ENCODE measurements at regions not wholly inside any gene's neighbourhood (a gene's known extent, or its start where the extent isn't known, plus 50 kb on each side); places are given as distances from the start of the nearest gene placed in this dataset.

DNA sequence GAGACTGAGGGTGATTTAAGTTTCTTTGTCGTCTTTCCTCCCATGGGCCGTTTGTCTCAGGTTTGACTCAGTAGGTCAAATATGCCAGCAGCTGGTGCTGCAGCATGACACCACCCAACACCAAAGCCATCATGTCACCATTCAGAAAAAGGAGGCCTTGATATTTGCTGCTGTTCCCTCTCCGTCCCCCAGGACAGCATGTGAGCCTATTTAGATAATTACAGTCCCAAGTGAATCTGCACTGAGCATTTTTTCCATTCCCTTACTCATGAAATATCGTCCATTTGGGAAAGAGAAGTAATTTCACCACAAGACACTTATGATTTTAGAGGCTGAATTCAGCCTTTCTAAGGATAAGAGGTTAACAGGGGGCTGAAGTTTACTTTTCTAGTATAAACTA lies 62.2 kb upstream of the ADORA2B start:
- H4K20me1 ChIP-seq (ENCODE audit: control insufficient read depth, extremely low read depth, insufficient read depth, low read length): no peaks in the 10 kb centered on the region
- H3K4me3 ChIP-seq (ENCODE audit: control insufficient read depth in 2 of 3, extremely low read depth in 1 of 3, insufficient read depth in 2 of 3, low read depth in 1 of 3, low read length in 3 of 3): no peak overlapping the region
- H3K27me3 ChIP-seq (ENCODE audit: control insufficient read depth, extremely low read depth, insufficient read depth, low read length): no peaks in the 10 kb centered on the region
- H2AFZ ChIP-seq (ENCODE audit: control insufficient read depth, low read length): no peak overlapping the region
- no peaks in the 10 kb centered on the region for H3K4me1 ChIP-seq (ENCODE audit: control insufficient read depth, extremely low read depth, insufficient read depth, low read length)
- H3K79me2 ChIP-seq (ENCODE audit: control insufficient read depth, insufficient read depth, low read length): no peaks in the 10 kb centered on the region
- H3K9me1 ChIP-seq (ENCODE audit: control insufficient read depth, extremely low read depth, insufficient read depth, low read length): no peaks in the 10 kb centered on the region
- H3K27ac ChIP-seq (ENCODE audit: control insufficient read depth, insufficient read depth, low read length): no peak overlapping the region
- H3K4me2 ChIP-seq (ENCODE audit: control insufficient read depth, extremely low read depth, insufficient read depth, low read depth, low read length): no peak overlapping the region
- DNase-seq (ENCODE audit: low read depth, low spot score): no peak
- H3K9ac ChIP-seq (ENCODE audit: control insufficient read depth, extremely low read depth, insufficient read depth, low read length): no peak overlapping the region
- dilution Hi-C loops (cut with MboI; ENCODE audit: extremely low pct_ligation_motif_present, low sequenced_read_pairs): no loop called here
- TF ChIP-seq EZH2 (IDR thresholded peaks at IDR 0.05; ENCODE audit: low read length): no peak
- TF ChIP-seq, protein P1, sequence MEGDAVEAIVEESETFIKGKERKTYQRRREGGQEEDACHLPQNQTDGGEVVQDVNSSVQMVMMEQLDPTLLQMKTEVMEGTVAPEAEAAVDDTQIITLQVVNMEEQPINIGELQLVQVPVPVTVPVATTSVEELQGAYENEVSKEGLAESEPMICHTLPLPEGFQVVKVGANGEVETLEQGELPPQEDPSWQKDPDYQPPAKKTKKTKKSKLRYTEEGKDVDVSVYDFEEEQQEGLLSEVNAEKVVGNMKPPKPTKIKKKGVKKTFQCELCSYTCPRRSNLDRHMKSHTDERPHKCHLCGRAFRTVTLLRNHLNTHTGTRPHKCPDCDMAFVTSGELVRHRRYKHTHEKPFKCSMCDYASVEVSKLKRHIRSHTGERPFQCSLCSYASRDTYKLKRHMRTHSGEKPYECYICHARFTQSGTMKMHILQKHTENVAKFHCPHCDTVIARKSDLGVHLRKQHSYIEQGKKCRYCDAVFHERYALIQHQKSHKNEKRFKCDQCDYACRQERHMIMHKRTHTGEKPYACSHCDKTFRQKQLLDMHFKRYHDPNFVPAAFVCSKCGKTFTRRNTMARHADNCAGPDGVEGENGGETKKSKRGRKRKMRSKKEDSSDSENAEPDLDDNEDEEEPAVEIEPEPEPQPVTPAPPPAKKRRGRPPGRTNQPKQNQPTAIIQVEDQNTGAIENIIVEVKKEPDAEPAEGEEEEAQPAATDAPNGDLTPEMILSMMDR (optimal IDR thresholded peaks at IDR 0.05 in 1 of 3, IDR thresholded peaks at IDR 0.05 in 1 of 3, conservative IDR thresholded peaks at IDR 0.05 in 1 of 3; ENCODE audit: extremely low read depth in 1 of 3, insufficient read depth in 2 of 3, low read length in 3 of 3): no peak
- H3K36me3 ChIP-seq (ENCODE audit: control insufficient read depth in 2 of 2, extremely low read depth in 1 of 2, insufficient read depth in 2 of 2, low read length in 2 of 2): no peaks in the 10 kb centered on the region
- no peak for FAIRE-seq
- no peaks in the 10 kb centered on the region for H3K9me3 ChIP-seq (ENCODE audit: control insufficient read depth, low read depth, low read length)

DNA sequence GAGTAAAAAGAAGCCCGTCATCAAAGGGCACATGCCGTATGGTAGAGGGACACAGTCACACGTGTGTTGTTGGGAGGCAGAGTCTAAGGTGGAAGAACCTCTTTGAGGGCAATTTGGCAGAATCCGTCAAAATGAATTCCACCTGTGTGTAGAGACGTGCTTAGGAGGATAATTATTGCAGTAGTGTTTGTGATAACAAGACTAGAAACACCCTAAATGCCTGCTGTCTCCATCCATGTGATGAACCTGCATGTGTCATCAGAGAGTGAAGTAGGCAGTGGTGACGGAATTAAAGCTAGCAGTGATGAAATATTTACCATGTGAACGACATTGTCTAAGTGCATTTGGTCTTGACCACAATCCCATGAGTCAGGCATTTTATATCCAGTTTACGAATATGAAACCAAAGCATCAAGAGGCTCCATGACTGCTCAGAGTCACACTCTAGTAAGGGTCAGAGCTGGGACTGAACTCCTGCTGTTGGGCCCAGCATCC lies 61.3 kb upstream of the ADORA2B start:
- dilution Hi-C loops (cut with MboI; ENCODE audit: extremely low pct_ligation_motif_present, low sequenced_read_pairs): no loop called here
- no peak overlapping the region for H3K27ac ChIP-seq (ENCODE audit: control insufficient read depth, insufficient read depth, low read length)
- DNase-seq (ENCODE audit: low read depth, low spot score): peak; percentile 5

More for the DNA sequence above, 61.3 kb upstream of the ADORA2B start:
- no peaks in the 10 kb centered on the region for H3K9me1 ChIP-seq (ENCODE audit: control insufficient read depth, extremely low read depth, insufficient read depth, low read length)
- H3K79me2 ChIP-seq (ENCODE audit: control insufficient read depth, insufficient read depth, low read length): no peaks in the 10 kb centered on the region
- no peaks in the 10 kb centered on the region for H4K20me1 ChIP-seq (ENCODE audit: control insufficient read depth, extremely low read depth, insufficient read depth, low read length)
- peak; percentile 26 for FAIRE-seq
- no peak overlapping the region for H3K9ac ChIP-seq (ENCODE audit: control insufficient read depth, extremely low read depth, insufficient read depth, low read length)
- H3K36me3 ChIP-seq (ENCODE audit: control insufficient read depth in 2 of 2, extremely low read depth in 1 of 2, insufficient read depth in 2 of 2, low read length in 2 of 2): no peaks in the 10 kb centered on the region
- TF ChIP-seq, protein P1 (optimal IDR thresholded peaks at IDR 0.05 in 1 of 3, IDR thresholded peaks at IDR 0.05 in 1 of 3, conservative IDR thresholded peaks at IDR 0.05 in 1 of 3; ENCODE audit: extremely low read depth in 1 of 3, insufficient read depth in 2 of 3, low read length in 3 of 3): no peak
- no peak for TF ChIP-seq EZH2 (IDR thresholded peaks at IDR 0.05; ENCODE audit: low read length)
- no peaks in the 10 kb centered on the region for H3K4me1 ChIP-seq (ENCODE audit: control insufficient read depth, extremely low read depth, insufficient read depth, low read length)
- H3K4me2 ChIP-seq (ENCODE audit: control insufficient read depth, extremely low read depth, insufficient read depth, low read depth, low read length): no peak overlapping the region
- no peak overlapping the region for H2AFZ ChIP-seq (ENCODE audit: control insufficient read depth, low read length)
- H3K9me3 ChIP-seq (ENCODE audit: control insufficient read depth, low read depth, low read length): no peaks in the 10 kb centered on the region
- H3K27me3 ChIP-seq (ENCODE audit: control insufficient read depth, extremely low read depth, insufficient read depth, low read length): no peaks in the 10 kb centered on the region
- no peak overlapping the region for H3K4me3 ChIP-seq (ENCODE audit: control insufficient read depth in 2 of 3, extremely low read depth in 1 of 3, insufficient read depth in 2 of 3, low read depth in 1 of 3, low read length in 3 of 3)
